ENCODE measurements at regions not wholly inside any gene's neighbourhood (a gene's known extent, or its start where the extent isn't known, plus 50 kb on each side); places are given as distances from the start of the nearest gene placed in this dataset.

DNA sequence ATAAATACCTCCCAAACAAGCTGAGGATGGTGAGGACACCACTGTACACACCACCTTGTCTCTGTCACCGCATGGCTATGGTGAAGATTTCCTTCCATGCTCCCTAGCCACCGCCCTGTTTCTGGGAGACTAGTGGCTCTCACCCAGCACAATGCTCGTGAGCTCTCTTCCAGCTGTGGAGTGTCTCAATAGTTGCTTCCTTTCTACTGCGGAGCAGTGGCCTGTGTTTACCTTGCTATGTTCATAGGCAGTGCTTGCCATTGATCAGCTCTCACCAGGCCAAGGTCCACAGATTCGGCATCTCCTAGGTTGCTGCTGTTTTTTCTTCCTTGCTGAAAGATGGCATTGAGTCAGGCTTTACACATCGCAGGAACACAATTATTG lies 313.6 kb upstream of the RTL1 start:
- TF ChIP-seq, protein P1, sequence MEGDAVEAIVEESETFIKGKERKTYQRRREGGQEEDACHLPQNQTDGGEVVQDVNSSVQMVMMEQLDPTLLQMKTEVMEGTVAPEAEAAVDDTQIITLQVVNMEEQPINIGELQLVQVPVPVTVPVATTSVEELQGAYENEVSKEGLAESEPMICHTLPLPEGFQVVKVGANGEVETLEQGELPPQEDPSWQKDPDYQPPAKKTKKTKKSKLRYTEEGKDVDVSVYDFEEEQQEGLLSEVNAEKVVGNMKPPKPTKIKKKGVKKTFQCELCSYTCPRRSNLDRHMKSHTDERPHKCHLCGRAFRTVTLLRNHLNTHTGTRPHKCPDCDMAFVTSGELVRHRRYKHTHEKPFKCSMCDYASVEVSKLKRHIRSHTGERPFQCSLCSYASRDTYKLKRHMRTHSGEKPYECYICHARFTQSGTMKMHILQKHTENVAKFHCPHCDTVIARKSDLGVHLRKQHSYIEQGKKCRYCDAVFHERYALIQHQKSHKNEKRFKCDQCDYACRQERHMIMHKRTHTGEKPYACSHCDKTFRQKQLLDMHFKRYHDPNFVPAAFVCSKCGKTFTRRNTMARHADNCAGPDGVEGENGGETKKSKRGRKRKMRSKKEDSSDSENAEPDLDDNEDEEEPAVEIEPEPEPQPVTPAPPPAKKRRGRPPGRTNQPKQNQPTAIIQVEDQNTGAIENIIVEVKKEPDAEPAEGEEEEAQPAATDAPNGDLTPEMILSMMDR (IDR thresholded peaks at IDR 0.05): no peak
- TF ChIP-seq POLR2A (IDR thresholded peaks at IDR 0.05): no peak
